ENCODE measurements at regions not wholly inside any gene's neighbourhood (a gene's known extent, or its start where the extent isn't known, plus 50 kb on each side); places are given as distances from the start of the nearest gene placed in this dataset.
"Not testable (repeated sequence)": the region's sequence is repeated elsewhere in the genome, so short reads cannot be mapped to it uniquely, and the experiment has no call there.

DNA sequence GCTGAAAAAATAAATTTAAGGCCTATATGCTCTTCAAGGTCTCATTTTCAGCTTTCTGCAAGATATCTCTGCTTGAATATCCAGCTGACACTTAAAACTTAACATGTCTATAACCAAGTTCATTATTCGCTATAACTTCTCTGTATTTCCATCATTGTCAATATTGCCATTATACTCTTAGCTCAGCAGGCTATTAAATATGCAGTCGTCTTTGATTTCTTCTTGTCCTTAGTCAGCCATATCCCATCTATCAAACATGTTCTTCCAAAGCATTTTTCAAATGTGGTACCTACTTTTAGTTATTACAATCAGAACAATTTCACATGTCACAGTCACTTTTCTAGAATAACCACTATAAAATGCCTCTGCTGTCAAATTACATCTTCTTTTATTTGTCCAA lies 1364.1 kb downstream of the ARAP2 start:
- DNase-seq: no peak

DNA sequence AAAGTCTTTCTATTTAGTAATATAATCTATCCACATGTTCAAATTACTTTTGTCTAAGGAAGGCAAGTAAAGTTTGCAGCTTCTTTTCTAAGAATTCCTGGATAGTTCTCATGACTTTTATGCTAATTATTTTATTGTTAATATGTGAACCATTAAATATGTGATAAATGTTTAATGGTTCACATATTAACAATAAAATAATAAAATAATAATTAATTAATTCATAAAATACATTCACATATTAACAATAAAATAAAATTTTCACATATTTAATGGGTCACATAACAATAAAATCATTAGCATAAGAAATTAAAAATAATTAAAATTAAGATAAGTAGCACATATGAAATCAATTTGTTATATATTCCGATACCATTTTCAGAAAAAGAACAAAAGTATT lies 1352.4 kb downstream of the ARAP2 start:
- DNase-seq: no peak

DNA sequence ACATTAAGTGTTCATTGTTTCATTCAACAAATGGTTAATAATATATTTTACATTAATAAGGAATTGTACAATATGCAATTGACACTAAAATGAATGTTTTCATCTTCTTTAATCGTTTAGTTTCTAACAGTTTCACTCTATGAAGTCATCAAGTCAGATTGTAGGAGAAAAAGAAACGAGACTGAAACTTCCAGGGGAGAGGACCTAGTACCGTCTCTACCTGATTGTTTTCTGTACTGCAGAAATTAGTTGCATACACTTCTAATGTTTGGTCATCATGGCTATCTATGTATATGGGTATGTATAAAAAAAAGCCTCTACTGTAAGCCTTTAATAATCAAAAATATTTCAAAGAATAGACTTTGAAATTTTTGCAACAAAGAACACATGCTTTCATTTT lies 1350.9 kb downstream of the ARAP2 start:
- DNase-seq: no peak

GRCh38 chr4:34920032-34920431 lies 1324.3 kb downstream of the ARAP2 start:
- no peak for DNase-seq

DNA sequence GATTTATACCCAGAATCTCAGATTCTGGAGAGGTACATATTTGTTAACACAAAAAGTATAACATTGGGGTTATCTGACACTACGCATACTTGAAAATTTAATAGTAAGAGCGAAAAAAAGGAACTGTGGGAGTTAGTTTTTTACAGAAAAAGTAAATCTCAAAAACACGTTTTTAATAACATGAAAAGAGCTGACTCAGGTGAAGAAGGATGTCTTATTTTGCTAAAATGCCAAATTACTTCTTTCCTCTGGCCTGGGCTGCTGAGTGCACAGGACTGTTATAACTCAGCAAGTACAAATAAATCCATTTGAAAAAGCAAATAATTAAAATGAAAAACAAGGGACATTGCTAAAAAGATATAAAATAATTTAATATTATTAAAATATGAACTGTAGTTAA lies 1322.9 kb downstream of the ARAP2 start:
- DNase-seq: no peak

DNA sequence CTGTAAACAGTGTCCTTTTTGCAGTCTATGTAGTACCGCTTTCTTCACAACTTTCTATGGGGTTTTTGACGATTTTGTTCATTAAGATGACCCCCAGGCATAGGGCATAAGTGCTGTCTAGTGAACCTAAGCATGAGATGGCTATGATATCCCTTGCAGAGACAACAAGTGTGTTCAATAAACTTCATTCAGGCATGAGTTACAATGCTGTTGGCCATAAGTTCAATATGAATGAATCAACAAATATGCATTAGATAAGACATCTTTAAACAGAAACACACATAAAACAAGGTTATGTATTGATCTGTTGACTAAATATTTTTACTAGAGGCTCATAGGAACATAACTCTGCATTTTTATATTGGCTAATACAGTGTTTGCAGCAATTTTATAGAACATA lies 1322.0 kb downstream of the ARAP2 start:
- no peak for DNase-seq

DNA sequence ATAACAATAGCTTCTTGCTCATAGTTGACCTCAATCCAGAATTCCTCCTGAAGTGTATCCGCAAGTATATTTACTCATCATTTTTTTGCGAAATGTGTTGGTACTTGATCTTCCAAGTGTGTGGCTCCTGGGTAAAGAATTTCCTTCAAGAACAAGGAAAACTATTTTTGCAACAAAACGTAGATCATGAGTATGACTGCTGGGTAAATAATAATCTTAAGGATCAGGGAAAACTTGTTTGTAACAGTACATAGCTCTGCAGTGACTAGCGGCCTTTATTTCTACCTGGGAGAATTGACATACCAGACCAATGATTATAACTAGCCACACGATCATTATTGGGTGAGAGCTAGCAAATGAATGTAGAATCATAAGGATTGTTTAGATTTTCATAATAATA lies 1311.7 kb downstream of the ARAP2 start:
- DNase-seq: no peak

GRCh38 chr4:34935739-34936138 lies 1308.6 kb downstream of the ARAP2 start:
- no peak for DNase-seq

DNA sequence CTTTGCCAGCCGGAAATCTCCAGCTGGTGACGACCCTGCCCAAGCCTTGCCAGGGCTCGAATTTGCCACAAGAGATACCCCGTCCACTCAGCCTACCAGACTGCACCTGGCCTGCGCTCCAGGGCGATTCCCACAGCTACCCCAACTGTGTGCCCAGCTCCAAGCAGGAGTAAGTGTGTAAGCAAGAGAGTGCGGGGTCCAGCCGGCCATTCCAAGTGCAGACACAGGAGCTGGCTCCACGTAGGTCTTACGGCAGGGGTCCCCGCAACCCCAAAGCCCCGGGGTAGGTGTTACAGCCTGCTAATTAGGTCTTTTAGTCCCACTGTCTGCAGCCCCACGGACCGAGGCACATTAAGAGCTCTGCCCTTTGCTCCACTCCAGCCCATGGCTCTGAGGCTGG lies 1305.2 kb downstream of the ARAP2 start:
- no peak for DNase-seq

DNA sequence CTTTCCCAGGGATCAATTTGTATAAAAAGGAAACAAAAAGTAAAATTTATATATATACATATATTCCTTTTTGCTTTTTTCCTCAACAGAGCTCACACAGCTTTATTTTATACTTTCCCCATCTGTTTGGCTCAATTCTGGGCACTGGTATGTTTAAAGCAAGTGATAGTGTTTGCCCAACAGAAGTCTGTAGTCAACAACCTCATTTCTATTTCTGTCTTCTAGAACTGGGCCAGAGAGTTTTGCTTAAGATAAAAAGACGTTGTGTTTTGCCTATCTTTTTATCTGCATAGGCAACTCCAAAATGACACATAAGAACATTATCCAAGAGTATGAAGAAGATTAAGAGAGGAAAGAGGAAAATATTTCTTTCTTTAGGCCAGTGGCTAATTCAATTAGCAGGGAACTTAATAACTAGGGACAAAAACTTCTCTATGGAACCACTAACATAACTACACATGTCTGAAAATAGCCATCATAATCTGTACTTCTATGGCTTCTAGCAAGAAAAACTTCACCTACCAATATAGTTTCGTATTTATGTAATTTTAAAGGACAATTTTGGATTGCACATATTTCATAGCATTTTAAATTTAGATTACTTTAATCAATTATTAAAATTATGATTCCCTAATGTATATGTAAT lies 1300.5 kb downstream of the ARAP2 start:
- no peak for DNase-seq

GRCh38 chr4:34950926-34951325 lies 1293.4 kb downstream of the ARAP2 start:
- DNase-seq: peak; percentile 33

GRCh38 chr4:34953145-34953799 lies 1291.0 kb downstream of the ARAP2 start:
- no peak for DNase-seq

GRCh38 chr4:34964613-34965012 lies 1279.7 kb downstream of the ARAP2 start:
- DNase-seq: no peak

- DNase-seq: no peak
Observed at GRCh38 chr4:34972189-34972588, 1272.1 kb downstream of the ARAP2 start.

DNA sequence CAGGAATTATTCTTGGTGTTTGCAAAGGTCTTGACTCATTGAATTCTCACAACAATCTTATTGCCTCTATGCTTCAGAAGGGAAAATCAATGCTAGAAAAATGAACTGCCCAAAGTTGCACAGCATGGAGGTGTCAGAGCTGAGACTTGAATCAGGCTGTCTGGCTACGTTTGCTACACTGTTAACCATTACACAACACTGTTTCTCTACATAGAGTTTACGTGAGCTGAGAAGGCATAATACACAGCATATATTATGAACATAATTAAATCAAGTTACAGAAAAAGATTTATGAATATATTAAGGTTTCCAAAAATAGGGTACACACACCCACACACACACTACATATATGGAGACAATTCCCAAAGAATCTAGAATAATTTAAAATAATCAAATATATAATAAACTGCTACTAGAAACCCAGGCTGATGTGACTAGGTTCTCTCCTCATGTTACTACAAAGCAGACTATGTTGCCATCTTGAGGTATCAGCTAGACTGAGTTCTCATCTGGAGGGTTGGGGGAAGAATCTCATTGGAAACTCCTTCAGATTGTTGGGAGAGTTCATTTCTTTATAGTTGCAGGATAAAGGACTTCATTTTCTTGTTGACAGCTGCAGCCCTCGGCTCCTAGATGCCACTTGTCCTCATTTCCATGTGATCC lies 1270.5 kb downstream of the ARAP2 start:
- no peak for DNase-seq

DNA sequence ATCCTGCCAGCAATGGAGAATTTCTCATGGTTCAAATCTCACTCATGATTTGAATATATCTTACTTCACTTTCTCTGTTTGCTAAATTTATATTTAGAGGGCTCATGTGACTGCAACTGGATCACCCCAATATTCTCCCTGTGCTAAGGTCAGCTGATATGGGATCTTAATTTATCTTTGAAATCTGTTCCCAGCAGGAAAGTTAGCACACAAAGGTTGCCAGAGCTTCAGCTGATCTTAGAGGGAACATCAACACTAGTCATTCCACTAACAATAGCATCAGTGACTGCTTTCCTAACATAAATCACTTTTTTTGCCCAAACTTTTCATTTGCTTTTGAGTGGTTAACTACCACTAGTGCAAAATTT lies 1270.0 kb downstream of the ARAP2 start:
- no peak for DNase-seq

GRCh38 chr4:35021222-35021621 lies 1223.1 kb downstream of the ARAP2 start:
- not testable (repeated sequence) for DNase-seq

DNA sequence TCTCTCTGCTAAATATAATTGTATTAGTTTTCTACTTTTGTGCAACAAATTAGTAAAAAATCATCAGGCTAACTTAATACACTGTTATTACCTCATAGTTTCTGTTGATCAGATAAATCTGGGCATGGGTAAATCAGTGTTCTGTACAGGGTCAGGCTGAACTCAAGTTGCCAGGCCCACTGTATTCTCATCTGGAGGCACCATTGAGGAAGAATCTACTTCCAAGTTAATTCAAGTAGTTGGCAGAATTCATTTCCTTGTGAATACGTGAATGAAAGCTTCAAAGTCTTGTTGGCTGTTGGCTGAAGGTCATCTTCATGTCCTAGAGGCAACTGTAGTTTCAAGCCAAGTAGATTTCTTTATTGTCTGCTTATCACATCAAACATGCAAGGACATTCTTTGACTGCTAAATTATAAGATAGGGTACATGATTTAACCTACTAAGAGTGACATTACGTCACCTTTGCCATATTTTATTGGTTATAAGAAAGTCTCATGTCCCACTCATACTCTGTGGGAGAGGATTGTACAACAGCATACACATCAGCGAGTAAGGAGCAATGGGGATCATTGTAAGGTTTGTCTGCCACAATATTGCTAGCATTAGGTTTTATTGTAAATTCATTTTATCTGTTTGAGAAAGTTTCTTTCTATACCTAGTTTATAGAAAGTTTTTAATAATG lies 1219.0 kb downstream of the ARAP2 start:
- no peak for DNase-seq

- no peak for DNase-seq
Observed at GRCh38 chr4:35038079-35038805, 1206.1 kb downstream of the ARAP2 start.

DNA sequence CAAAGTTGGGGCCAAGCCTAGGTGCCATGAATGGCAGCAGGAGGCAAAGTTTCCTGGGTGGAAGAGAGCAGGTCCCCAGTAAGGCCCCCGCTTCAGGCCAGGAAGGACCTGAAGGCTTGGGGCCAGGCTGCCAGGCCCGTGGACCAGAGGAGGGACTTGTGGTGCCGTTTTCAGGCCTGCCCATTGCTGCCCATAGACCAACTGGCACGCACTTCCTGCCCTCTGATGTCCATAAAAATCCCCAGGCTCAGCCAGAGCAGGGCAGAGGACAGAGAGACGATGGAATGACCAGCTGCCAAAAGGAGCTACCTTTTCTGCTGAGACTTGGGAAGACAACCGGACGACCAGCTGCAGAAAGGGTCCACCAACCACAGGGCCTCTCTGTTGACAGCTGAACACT lies 1205.5 kb downstream of the ARAP2 start:
- DNase-seq: no peak

GRCh38 chr4:35052546-35052945 lies 1191.8 kb downstream of the ARAP2 start:
- DNase-seq: no peak

DNA sequence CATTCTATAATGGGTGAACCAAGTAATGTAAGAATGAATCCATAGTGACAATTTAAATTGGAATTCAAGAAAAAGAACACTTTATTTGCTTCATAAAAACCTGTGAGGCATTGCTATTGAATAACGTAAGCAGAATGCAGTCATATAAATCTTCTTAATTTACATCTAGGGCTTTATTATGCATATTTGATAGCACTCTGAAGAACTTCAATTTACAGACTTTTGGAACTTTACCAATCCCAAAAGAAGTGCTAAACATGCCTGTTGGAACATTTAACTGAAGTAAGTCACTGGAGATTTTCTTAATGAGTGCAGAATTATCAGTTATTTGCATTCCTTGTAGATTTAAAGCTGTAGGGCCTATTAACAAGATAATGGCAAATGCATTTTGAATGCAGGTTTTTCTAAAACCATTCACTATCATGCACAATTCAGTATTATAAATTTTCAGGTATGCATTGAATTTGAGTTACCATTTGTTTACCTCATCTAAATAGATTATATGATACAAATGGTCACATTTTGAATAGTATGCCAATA lies 1181.2 kb downstream of the ARAP2 start:
- no peak for DNase-seq

GRCh38 chr4:35066406-35066805 lies 1177.9 kb downstream of the ARAP2 start:
- no peak for DNase-seq

Data from NCI-H446 treated with DMSO at 0.1 percent for 48 hours (cell line).